Esophagus squamous epithelium (tissue), 4 donors: ENCODE measurements at regions not wholly inside any gene's neighbourhood (a gene's known extent, or its start where the extent isn't known, plus 50 kb on each side); places are given as distances from the start of the nearest gene placed in this dataset.

Experiments used
- CTCF ChIP-seq, 6 experiments: fragments of 450-650 bp in 4 of 6; fragments of 200-600 bp in 2 of 6; sonication (generic) in 2 of 6; IDR thresholded peaks; one replicate each; pipeline ENCODE4 v1.5.1; 2016 to 2019; ENCODE audit warnings: antibody characterized with exemption in 6 of 6, mild to moderate bottlenecking in 4 of 6, moderate library complexity in 4 of 6
- POLR2A ChIP-seq, 4 donors: fragments of 450-650 bp; IDR thresholded peaks; one replicate each; pipeline ENCODE4 v1.6.1; 2017; ENCODE audit warnings: antibody characterized with exemption in 4 of 4, mild to moderate bottlenecking in 4 of 4, moderate library complexity in 3 of 4

- no peak for TF ChIP-seq POLR2A (IDR thresholded peaks at IDR 0.05)
- TF ChIP-seq CTCF (IDR thresholded peaks at IDR 0.05) = no peak
Measured at GRCh38 chr15:62802612-62803011, 239.9 kb upstream of the TPM1 start.
